GM20000 (cell line): ENCODE measurements at regions not wholly inside any gene's neighbourhood (a gene's known extent, or its start where the extent isn't known, plus 50 kb on each side); places are given as distances from the start of the nearest gene placed in this dataset.

Source experiments
- DNase-seq: peaks from one replicate; pipeline ENCODE4 v3.0.0; 2012; ENCODE audit warnings: low spot score
- TF ChIP-seq, protein P1 (sequence below): IDR thresholded peaks from 2 replicates; pipeline ENCODE4 v1.5.1; 2012; ENCODE audit warnings: mild to moderate bottlenecking, control low read depth; ENCODE audit errors: extremely low read depth, missing control alignments

DNA sequence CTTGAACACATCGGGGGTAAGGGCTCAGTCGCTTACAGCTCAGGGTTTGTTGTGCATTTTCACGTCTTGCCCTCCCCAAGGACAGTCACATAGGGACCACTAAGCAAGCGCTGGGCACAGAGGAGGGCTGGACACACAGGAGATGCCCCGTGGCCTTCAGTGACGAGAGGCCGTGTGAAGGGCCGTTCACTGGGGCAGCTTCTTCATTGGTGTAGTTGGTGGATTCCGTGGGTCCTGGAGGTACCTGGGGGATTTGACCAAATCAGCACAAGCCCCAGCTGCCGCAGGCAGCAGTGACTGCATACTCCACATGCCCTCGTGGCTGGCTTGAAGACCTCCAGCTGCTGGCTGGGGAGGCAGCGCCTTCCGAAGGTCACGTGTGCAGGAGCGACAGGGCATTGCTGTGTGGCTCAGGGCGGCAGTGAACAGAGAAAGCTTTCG, 100.8 kb upstream of the C1orf174 start:
- no peak for DNase-seq
- TF ChIP-seq, protein P1, sequence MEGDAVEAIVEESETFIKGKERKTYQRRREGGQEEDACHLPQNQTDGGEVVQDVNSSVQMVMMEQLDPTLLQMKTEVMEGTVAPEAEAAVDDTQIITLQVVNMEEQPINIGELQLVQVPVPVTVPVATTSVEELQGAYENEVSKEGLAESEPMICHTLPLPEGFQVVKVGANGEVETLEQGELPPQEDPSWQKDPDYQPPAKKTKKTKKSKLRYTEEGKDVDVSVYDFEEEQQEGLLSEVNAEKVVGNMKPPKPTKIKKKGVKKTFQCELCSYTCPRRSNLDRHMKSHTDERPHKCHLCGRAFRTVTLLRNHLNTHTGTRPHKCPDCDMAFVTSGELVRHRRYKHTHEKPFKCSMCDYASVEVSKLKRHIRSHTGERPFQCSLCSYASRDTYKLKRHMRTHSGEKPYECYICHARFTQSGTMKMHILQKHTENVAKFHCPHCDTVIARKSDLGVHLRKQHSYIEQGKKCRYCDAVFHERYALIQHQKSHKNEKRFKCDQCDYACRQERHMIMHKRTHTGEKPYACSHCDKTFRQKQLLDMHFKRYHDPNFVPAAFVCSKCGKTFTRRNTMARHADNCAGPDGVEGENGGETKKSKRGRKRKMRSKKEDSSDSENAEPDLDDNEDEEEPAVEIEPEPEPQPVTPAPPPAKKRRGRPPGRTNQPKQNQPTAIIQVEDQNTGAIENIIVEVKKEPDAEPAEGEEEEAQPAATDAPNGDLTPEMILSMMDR = no peak

GRCh38 chr1:4001461-4001860, 101.4 kb upstream of the C1orf174 start:
- TF ChIP-seq, protein P1 = no peak

DNA sequence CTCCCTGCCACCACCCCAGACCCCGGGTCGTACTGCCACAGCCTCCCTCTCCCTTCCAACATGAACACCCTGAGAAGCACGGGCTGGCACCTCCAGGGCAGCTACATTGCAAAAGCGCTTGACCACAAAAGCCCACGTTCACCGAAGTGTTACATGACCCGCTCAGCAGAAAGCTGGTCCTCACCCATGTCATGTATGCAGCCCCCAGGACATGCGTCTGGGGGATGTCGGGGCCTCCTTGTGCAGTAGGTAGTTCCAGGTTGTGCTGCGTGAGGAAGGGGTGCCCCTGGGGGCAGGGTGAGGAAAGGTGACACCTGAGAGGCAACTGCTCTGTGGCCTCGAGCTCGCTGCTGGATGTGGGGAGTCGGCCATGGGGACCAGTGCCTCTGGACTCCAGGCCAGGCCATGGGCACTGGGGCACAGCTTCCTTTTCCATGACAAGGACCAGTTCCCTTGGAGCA, 102.0 kb upstream of the C1orf174 start:
- TF ChIP-seq, protein P1 = no peak
- no peak for DNase-seq

More at GRCh38 chr1:4001461-4001860, 101.4 kb upstream of the C1orf174 start:
- DNase-seq = no peak

GRCh38 chr1:4002741-4003140, 102.7 kb upstream of the C1orf174 start:
- TF ChIP-seq, protein P1 = no peak

GRCh38 chr1:4003846-4004505, 103.9 kb upstream of the C1orf174 start:
- TF ChIP-seq, protein P1 = no peak
- no peak for DNase-seq

More at GRCh38 chr1:4002741-4003140, 102.7 kb upstream of the C1orf174 start:
- DNase-seq = no peak

- TF ChIP-seq, protein P1 = no peak
- no peak for DNase-seq
Measured at GRCh38 chr1:4004635-4005430, 104.8 kb upstream of the C1orf174 start.

DNA sequence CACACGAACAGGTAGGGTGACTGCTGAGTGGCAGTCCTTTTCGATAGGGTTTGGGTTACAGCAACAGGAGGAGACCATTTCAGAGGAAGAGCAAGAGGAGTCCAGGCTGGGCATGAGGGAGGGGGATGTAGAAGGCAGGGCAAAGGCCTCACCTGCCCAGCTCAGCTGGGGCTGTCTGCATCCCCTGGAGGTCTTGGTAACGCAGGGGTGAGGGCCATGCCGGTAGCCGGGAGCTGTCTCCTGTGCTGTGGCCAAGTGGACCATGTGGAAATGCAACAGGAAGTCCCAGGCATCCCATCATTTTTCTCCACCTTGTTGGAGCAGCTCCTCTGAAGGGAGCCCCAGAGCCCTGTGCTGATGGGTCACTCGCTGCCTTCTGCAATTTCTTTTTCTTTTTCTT, 105.4 kb upstream of the C1orf174 start:
- TF ChIP-seq, protein P1 = no peak

More for the DNA sequence above, 105.4 kb upstream of the C1orf174 start:
- DNase-seq = no peak
